SKM-1 (cell line): ENCODE measurements at regions not wholly inside any gene's neighbourhood (a gene's known extent, or its start where the extent isn't known, plus 50 kb on each side); places are given as distances from the start of the nearest gene placed in this dataset.
"Not testable (repeated sequence)": the region's sequence is repeated elsewhere in the genome, so short reads cannot be mapped to it uniquely, and the experiment has no call there.

Experiments
- DNase-seq: peaks from one replicate; lab custom pipeline; 2025; ENCODE audit not compliant: unreplicated experiment; lab: John Stamatoyannopoulos, UW

- no peak for DNase-seq
Measured at GRCh38 chr20:48366230-48366629, 461.6 kb downstream of the PREX1 start.

GRCh38 chr20:48364688-48365421 is 462.9 kb downstream of the PREX1 start:
- DNase-seq = no peak

GRCh38 chr20:48364055-48364454 is 463.7 kb downstream of the PREX1 start:
- no peak for DNase-seq

- DNase-seq = no peak
Measured at GRCh38 chr20:48360342-48360975, 467.3 kb downstream of the PREX1 start.

GRCh38 chr20:48359692-48360341 is 468.0 kb downstream of the PREX1 start:
- no peak for DNase-seq

- not testable (repeated sequence) for DNase-seq
Measured at GRCh38 chr20:48359055-48359390, 468.8 kb downstream of the PREX1 start.

- no peak for DNase-seq
Measured at GRCh38 chr20:48358176-48359054, 469.4 kb downstream of the PREX1 start.

GRCh38 chr20:48357714-48358113 is 470.1 kb downstream of the PREX1 start:
- DNase-seq = no peak

GRCh38 chr20:48354903-48355302 is 472.9 kb downstream of the PREX1 start:
- no peak for DNase-seq

- no peak for DNase-seq
Measured at GRCh38 chr20:48354320-48354876, 473.4 kb downstream of the PREX1 start.

GRCh38 chr20:48352628-48353027 is 475.2 kb downstream of the PREX1 start:
- DNase-seq = no peak

- no peak for DNase-seq
Measured at GRCh38 chr20:48352042-48352441, 475.8 kb downstream of the PREX1 start.

- no peak for DNase-seq
Measured at GRCh38 chr20:48350313-48350988, 477.3 kb downstream of the PREX1 start.

- no peak for DNase-seq
Measured at GRCh38 chr20:48349656-48350055, 478.1 kb downstream of the PREX1 start.

GRCh38 chr20:48348022-48348421 is 479.8 kb downstream of the PREX1 start:
- DNase-seq = no peak

- DNase-seq = no peak
Measured at GRCh38 chr20:48342822-48343513, 484.8 kb downstream of the PREX1 start.

GRCh38 chr20:48340883-48341281 is 486.9 kb downstream of the PREX1 start:
- DNase-seq = no peak

- DNase-seq = no peak
Measured at GRCh38 chr20:48339986-48340882, 487.6 kb downstream of the PREX1 start.
